ENCODE measurements at regions not wholly inside any gene's neighbourhood (a gene's known extent, or its start where the extent isn't known, plus 50 kb on each side); places are given as distances from the start of the nearest gene placed in this dataset.

DNA sequence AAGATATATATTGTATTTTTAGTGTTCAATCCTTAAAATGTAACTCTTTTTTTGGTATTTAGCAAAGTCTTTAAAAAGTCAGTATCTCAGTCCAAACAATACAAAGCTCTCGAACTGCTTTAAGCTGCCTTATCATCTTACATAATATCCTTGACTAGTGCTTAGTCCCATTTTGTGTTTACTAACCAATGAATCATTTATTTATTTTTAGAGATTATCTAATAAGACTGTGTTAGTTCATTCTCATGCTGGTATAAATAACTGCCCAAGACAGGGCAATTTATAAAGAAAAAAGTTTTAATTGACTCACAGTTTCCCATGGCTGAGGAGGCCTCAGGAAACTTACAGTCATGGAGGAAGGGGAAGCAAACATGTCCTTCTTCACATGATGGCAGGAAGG lies 248.3 kb upstream of the KYNU start:
- TF ChIP-seq CTCF (IDR thresholded peaks at IDR 0.05) (no peak), EZH2 (IDR thresholded peaks at IDR 0.05; ENCODE audit: borderline replicate concordance, insufficient read depth, low read depth, low read length, poor library complexity, severe bottlenecking) (no peak)

Data from B cell (primary cell).